ENCODE measurements at regions not wholly inside any gene's neighbourhood (a gene's known extent, or its start where the extent isn't known, plus 50 kb on each side); places are given as distances from the start of the nearest gene placed in this dataset.

- H3K4me3 ChIP-seq, result no peak overlapping the region
- H3K79me2 ChIP-seq, result no peaks in the 10 kb centered on the region
- H2AFZ ChIP-seq, result no peak overlapping the region
- H3K27ac ChIP-seq, result no peak overlapping the region
- no peaks in the 10 kb centered on the region for H3K9me2 ChIP-seq (replicated peaks; ENCODE audit: insufficient read depth)
- 81% methylated on average over 11 of the region's 11 CpGs for WGBS (ENCODE audit: low lambda C conversion rate, missing lambda C conversion rate)
- no peak overlapping the region for H3K4me2 ChIP-seq
- H3K36me3 ChIP-seq (replicated peaks; ENCODE audit: insufficient read depth, low read depth), result no peaks in the 10 kb centered on the region
- H3K27me3 ChIP-seq, result no peaks in the 10 kb centered on the region
- no peaks in the 10 kb centered on the region for H4K20me1 ChIP-seq (ENCODE audit: insufficient read depth, poor library complexity, severe bottlenecking)
- peaks cover 5% of the 10 kb centered on the region for H3K4me1 ChIP-seq (ENCODE audit: insufficient read depth)
- DNase-seq (ENCODE audit: low spot score), result no peak
- no peak for TF ChIP-seq EZH2phosphoT487 (IDR thresholded peaks at IDR 0.05; ENCODE audit: low read depth, severe bottlenecking, unreplicated experiment)
- no peak for TF ChIP-seq CTCF (IDR thresholded peaks at IDR 0.05; ENCODE audit: poor library complexity)
- no peak for TF ChIP-seq EZH2 (IDR thresholded peaks at IDR 0.05; ENCODE audit: borderline replicate concordance)
- no peaks in the 10 kb centered on the region for H3K9me3 ChIP-seq (ENCODE audit: low read depth)
Observed at GRCh38 chr11:70570693-70571395, 172.5 kb downstream of the CTTN start.

- WGBS (ENCODE audit: low lambda C conversion rate, missing lambda C conversion rate), result 98% methylated on average over 18 of the region's 18 CpGs
- Histone ChIP-seq H3K4me3 (no peak overlapping the region), H3K27ac (no peak overlapping the region), H3K27me3 (no peaks in the 10 kb centered on the region), H3K36me3 (replicated peaks; ENCODE audit: insufficient read depth, low read depth) (no peaks in the 10 kb centered on the region), H3K9me2 (replicated peaks; ENCODE audit: insufficient read depth) (no peaks in the 10 kb centered on the region), H3K79me2 (no peaks in the 10 kb centered on the region), H3K4me2 (no peak overlapping the region), H3K9me3 (ENCODE audit: low read depth) (no peaks in the 10 kb centered on the region), H2AFZ (no peak overlapping the region), H4K20me1 (ENCODE audit: insufficient read depth, poor library complexity, severe bottlenecking) (no peaks in the 10 kb centered on the region), H3K4me1 (ENCODE audit: insufficient read depth) (peaks cover under 1% of the 10 kb centered on the region)
- TF ChIP-seq EZH2 (IDR thresholded peaks at IDR 0.05; ENCODE audit: borderline replicate concordance) (no peak), EZH2phosphoT487 (IDR thresholded peaks at IDR 0.05; ENCODE audit: low read depth, severe bottlenecking, unreplicated experiment) (no peak), CTCF (IDR thresholded peaks at IDR 0.05; ENCODE audit: poor library complexity) (no peak)
- DNase-seq (ENCODE audit: low spot score), result no peak
Observed at GRCh38 chr11:70572974-70573260, 174.6 kb downstream of the CTTN start.

GRCh38 chr11:70573701-70574151 lies 175.4 kb downstream of the CTTN start:
- H3K4me2 ChIP-seq, result no peak overlapping the region
- H3K36me3 ChIP-seq (replicated peaks; ENCODE audit: insufficient read depth, low read depth), result no peaks in the 10 kb centered on the region
- H3K9me3 ChIP-seq (ENCODE audit: low read depth), result no peaks in the 10 kb centered on the region
- H3K27ac ChIP-seq, result no peak overlapping the region
- no peaks in the 10 kb centered on the region for H4K20me1 ChIP-seq (ENCODE audit: insufficient read depth, poor library complexity, severe bottlenecking)
- H3K27me3 ChIP-seq, result no peaks in the 10 kb centered on the region
- WGBS (ENCODE audit: low lambda C conversion rate, missing lambda C conversion rate), result 96% methylated on average over 13 of the region's 13 CpGs
- no peaks in the 10 kb centered on the region for H3K9me2 ChIP-seq (replicated peaks; ENCODE audit: insufficient read depth)
- no peaks in the 10 kb centered on the region for H3K79me2 ChIP-seq
- H3K4me1 ChIP-seq (ENCODE audit: insufficient read depth), result no peaks in the 10 kb centered on the region
- H2AFZ ChIP-seq, result no peak overlapping the region
- no peak overlapping the region for H3K4me3 ChIP-seq
- TF ChIP-seq EZH2 (IDR thresholded peaks at IDR 0.05; ENCODE audit: borderline replicate concordance) (no peak), EZH2phosphoT487 (IDR thresholded peaks at IDR 0.05; ENCODE audit: low read depth, severe bottlenecking, unreplicated experiment) (no peak), CTCF (IDR thresholded peaks at IDR 0.05; ENCODE audit: poor library complexity) (no peak)
- DNase-seq (ENCODE audit: low spot score), result no peak
